ENCODE measurements at regions not wholly inside any gene's neighbourhood (a gene's known extent, or its start where the extent isn't known, plus 50 kb on each side); places are given as distances from the start of the nearest gene placed in this dataset.
A peak's percentile ranks its signal among the peaks of the same experiment; 100 is the strongest.
"Not testable (repeated sequence)": the region's sequence is repeated elsewhere in the genome, so short reads cannot be mapped to it uniquely, and the experiment has no call there.

GRCh38 chr15:75100679-75101078 is 77.3 kb downstream of the PPCDC start:
- peak in 1 of 3 donors; percentile 15 for DNase-seq

DNA sequence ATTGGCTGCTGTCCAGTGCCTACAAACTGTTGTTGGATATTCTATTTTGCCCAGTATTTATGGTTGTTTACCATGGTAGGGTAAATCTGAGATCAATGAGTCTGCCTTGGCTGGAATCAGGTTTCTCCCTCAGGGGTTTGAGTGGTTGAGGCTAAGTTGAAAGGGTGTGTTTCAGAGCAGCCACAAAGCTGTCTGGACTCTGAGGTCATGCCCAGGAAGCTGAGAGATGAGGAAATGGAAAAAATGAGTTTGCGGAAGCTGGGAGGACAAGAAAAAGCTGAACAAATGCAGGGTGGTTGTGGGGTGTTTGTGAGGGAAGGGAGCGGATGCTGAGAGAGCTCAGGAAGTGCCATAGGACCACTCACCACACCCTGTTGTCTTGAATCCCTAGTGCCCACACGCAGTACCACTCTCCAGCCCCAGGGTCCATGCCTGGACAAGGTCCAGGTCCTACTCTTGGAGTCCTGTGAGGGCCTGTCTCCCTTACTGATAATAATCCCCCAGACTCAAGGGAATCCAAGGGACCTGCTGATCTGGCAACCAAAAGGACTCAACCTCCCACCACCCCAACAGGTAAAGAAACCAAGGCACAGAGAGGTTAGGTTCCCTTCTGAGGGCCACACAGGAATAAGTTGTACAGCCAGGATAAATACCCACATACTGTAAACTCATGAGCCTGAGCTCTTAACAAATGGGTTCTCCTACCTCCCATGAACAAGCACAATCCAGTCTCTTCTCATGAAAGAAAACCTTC is 81.6 kb downstream of the PPCDC start:
- peak; percentile 91 to 97 (median 94) for DNase-seq

GRCh38 chr15:75107516-75107907 is 84.1 kb downstream of the PPCDC start:
- peak in 2 of 3 donors; percentile 61 to 62 for DNase-seq

DNA sequence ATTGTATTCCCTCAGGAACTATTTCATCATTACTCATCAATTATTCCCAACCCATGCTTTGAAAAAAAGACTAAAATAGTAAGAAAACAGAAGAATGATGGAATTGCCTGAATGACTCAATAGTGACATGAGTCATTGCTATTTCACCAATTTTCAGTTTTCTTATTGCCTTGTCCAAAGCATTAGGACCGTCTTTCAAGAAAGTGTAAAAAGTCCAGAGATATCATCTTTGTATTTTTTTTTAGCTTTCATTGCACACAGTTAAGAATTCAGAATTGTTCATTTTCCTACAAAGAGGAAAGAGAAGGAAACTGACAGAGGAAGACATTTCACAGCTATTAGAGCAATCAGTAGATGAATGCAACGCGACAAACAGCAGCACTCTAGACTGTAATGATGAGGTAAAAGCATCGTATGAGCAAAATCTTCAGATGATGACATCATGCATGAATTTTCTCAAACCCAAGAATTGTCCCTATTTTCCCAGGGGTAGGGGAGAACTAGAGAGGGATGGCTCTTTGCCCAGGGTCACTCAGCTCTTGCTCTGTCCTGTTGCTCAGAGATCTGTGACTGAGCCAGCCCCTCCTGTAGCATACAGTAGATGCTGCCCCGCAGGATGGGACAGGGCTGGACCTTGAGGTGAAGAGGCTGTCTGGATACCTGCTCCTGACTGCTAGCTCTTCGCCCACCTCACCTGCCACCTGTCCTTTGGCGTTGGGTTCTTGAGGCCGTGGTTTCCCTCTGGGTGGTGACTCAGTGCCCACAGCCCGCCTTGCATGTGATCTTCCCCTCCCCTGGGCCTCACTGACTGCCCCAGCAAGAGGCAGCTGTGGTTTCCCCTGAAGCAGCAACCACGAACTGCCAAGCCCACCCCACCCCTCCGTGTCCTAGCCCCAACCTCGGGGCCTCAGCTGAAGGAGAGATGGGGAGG is 84.8 kb downstream of the PPCDC start:
- DNase-seq: peak; percentile 86 to 99 (median 96)

- peak in 1 of 3 donors; percentile 9 for DNase-seq
Measured at GRCh38 chr15:75109021-75109735, 85.8 kb downstream of the PPCDC start.

- peak in 1 of 3 donors; percentile 9 for DNase-seq
Measured at GRCh38 chr15:75109736-75110130, 86.3 kb downstream of the PPCDC start.

DNA sequence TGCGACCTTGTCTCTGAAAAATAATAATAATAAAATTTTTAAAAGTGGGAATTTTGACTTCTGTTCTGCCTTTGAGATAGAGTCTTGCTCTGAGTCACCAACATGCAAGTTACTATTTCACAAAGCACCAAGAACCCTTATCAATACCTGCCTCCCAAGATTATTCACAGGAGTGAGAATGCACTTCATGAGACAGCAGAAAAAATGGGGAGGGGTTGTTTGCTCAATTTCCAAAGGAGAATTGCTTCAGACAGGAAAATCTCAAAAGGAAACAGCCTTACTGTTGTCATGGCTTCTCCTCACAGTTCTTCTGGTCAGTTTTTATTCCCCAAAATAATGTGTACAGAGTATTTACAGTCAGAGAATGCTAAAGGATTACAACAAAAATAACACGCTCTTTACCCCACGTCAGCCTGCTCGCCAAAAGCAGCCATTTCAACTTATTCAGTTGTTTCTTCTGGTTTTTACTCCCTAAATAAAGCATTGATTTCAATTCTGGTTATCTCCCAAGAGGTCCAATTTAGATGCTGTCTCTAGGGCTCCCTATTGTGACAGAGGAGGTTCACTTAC is 89.0 kb downstream of the PPCDC start:
- DNase-seq: peak; percentile 78 to 90 (median 85)

DNA sequence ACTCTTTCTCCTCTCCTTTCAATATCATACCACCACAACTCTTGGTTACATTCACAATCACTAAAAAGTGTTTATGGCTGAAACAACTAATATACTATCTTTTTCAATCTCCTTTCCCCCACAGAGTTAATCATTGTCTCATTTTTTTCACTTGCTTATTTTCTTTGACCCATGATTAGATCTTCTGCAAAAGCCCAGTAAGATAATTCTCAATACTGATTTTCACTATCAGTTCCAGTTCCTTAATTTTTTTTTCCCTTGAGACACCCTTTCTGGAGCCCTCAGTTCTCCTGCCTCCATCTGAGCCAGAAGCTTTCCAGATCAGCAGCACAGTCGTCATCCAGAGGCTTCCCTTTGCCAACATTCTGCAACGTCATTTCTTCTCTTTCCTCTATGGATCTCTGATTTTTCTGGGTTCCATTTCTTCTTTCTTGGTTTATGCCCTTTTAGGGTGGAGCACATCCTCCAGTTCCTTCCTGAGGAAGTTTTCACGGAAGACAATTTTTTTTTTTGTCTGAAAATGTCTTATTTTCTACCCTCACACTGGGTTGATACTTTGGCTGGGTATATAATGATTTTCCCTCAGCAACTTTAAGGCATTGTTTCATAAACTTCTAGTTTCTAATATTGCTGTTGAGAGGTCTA is 88.7 kb upstream of the C15orf39 start:
- DNase-seq: peak; percentile 87 to 95 (median 87)

- peak in 2 of 3 donors; percentile 13 to 36 for DNase-seq
Measured at GRCh38 chr15:75114327-75114726, 87.4 kb upstream of the C15orf39 start.

DNA sequence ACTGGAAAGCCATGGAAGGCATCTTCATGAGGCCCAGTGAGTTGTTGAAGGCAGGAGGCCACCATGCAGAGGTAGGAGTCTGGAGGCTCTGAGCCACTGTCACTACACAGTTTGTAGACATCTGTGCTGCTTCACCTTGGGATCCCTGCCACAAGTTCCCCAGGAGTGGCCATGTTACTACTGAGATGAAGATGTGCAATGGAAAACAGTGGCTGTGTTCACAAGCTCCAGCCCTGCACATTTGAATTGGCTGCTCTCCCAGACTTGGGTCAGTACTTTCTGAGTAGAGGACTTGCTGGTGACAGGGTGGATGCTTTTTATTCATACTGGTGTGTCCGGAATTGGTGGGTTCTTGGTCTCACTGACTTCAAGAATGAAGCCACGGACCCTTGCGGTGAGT is 86.9 kb upstream of the C15orf39 start:
- no peak for DNase-seq

- not testable (repeated sequence) for DNase-seq
Measured at GRCh38 chr15:75115411-75115913, 86.2 kb upstream of the C15orf39 start.

GRCh38 chr15:75116143-75116542 is 85.5 kb upstream of the C15orf39 start:
- not testable (repeated sequence) for DNase-seq

DNA sequence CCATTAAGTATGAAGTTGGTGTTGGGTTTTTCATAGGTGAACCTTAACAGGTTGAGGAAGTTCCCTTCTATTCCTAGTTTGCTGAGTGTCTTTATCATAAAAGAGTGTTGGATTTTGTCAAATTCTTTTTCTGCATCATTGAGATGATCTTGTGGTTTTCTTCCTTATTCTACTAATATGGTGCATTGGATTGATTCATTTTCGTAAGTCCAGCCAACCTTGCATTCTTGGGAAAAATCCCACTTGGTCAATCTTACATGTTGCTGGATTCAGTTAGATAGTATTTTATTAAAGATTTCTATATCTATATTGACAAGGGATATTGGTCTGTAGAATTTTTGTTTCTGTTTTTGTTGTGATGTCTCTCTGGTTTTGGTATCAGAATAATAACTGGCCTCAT is 83.7 kb upstream of the C15orf39 start:
- no peak for DNase-seq

- not testable (repeated sequence) for DNase-seq
Measured at GRCh38 chr15:75119312-75119711, 82.4 kb upstream of the C15orf39 start.

- DNase-seq: no peak
Measured at GRCh38 chr15:75121491-75121890, 80.2 kb upstream of the C15orf39 start.

DNA sequence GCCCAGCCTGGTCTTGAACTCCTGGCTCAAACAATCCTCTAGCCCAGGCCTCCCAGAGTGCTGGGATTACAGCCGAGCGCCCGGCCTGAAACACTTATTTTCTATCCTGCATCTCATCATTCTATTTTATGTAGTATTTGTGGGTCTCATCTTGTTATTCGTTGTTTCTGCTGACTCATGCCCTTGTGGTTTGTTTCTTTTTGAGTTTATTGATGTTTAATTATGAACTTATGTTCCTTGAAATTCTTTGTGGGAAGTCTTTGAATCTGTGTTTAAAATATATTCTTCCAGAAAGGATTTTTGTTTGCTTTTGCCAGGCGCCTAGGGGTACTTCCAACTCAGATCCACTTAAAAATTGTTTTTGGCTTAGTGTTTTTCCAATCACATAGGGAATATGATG is 78.3 kb upstream of the C15orf39 start:
- peak in 1 of 3 donors; percentile 37 for DNase-seq

- DNase-seq: not testable (repeated sequence)
Measured at GRCh38 chr15:75124278-75124677, 77.4 kb upstream of the C15orf39 start.

- no peak for DNase-seq
Measured at GRCh38 chr15:75125935-75126334, 75.7 kb upstream of the C15orf39 start.

GRCh38 chr15:75126864-75127580 is 74.7 kb upstream of the C15orf39 start:
- DNase-seq: no peak

DNA sequence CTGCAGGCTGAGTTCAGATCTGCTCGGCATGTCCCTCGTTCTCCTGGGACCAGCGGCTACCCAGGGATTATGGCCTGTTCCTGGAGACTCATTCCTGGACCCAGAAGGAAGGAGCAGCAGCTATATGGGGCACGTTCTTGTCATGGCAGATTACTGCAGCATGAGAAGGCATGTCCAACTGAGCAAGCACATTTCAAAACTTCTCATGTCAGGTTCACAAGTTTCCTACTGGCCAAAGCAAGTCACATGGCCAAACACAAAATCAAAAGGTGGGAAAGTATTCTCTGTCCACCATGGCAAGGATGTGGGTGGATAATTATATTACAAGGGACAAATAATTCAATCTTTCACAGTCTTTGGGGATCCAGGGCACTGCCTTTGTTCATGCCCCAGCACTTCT is 71.9 kb upstream of the C15orf39 start:
- DNase-seq: no peak

DNA sequence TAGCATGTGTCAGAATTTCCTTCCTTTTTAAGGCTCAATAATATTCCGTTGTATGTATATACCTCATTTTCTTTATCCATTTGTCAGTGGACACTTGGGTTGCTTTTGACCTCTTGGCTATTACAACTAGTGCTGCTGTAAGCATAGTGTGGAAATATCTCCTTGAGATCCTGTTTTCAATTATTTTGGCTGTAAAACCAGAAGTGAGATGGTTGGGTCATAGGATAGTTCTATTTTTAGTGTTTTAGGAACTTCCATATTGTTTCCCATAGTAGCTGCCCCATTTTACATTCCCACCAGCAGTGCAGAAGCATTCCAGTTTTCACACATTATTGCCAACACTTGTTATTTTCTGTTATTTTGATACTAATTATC is 70.4 kb upstream of the C15orf39 start:
- DNase-seq: peak; percentile 67 to 93 (median 92)

Measured in suppressor macrophage treated with lipopolysaccharide for 1 hour (primary cell).